Astrocyte (in vitro differentiated cells and primary cell): ENCODE measurements at regions not wholly inside any gene's neighbourhood (a gene's known extent, or its start where the extent isn't known, plus 50 kb on each side); places are given as distances from the start of the nearest gene placed in this dataset.

Experiments
- CTCF ChIP-seq: IDR thresholded peaks from 2 replicates; pipeline ENCODE4 v1.5.1; 2011; ENCODE audit warnings: low read depth, mild to moderate bottlenecking, inconsistent platforms, low read length, moderate library complexity; ENCODE audit not compliant: insufficient read depth
- EZH2 ChIP-seq: IDR thresholded peaks from 2 replicates; pipeline ENCODE4 v1.6.1; 2012; ENCODE audit warnings: mild to moderate bottlenecking, low read length, inconsistent platforms; ENCODE audit not compliant: insufficient read depth

GRCh38 chr5:125928663-125929062 lies 494.5 kb upstream of the GRAMD2B start:
- TF ChIP-seq CTCF: no peak
- no peak for TF ChIP-seq EZH2
